ENCODE measurements at regions not wholly inside any gene's neighbourhood (a gene's known extent, or its start where the extent isn't known, plus 50 kb on each side); places are given as distances from the start of the nearest gene placed in this dataset.

GRCh38 chrX:149365061-149365460, 140.0 kb downstream of the IDS start:
- intact Hi-C loops (cut with DNase I), result no loop called here
- no peaks in the 10 kb centered on the region for H3K9me3 ChIP-seq
- H3K4me3 ChIP-seq, result no peak overlapping the region
- DNase-seq (no peak), ATAC-seq (no peak)
- 92 to 95% methylated on average over 1 of the region's 1 CpG for WGBS, 2 donors
- H3K27ac ChIP-seq, result no peak overlapping the region
- H3K4me1 ChIP-seq, result no peaks in the 10 kb centered on the region
- H3K36me3 ChIP-seq, result no peaks in the 10 kb centered on the region
- peaks cover 0 to 6% (median 0%) of the 10 kb centered on the region in 7 donors for H3K27me3 ChIP-seq
- TF ChIP-seq CTCF (IDR thresholded peaks at IDR 0.05), result no peak

GRCh38 chrX:149363965-149364364, 141.1 kb downstream of the IDS start:
- Histone ChIP-seq H3K27ac (no peak overlapping the region), H3K4me1 (no peaks in the 10 kb centered on the region), H3K27me3 (peaks cover 0 to 6% (median 0%) of the 10 kb centered on the region in 7 donors), H3K9me3 (peaks cover 0 to 2% (median 0%) of the 10 kb centered on the region in 11 donors), H3K36me3 (no peaks in the 10 kb centered on the region), H3K4me3 (no peak overlapping the region)
- WGBS, 2 donors, result 9 to 10% methylated on average over 2 of the region's 2 CpGs
- DNase-seq (no peak), ATAC-seq (no peak)
- no peak for TF ChIP-seq CTCF (IDR thresholded peaks at IDR 0.05)
- intact Hi-C loops (cut with DNase I), result loop anchor here in 1 of 10 donors (2.0 kb wide), 1 partner anchor 27 kb away; no protein-coding TSS in a partner anchor

GRCh38 chrX:149346306-149346705, 158.8 kb downstream of the IDS start:
- no peaks in the 10 kb centered on the region for H3K4me1 ChIP-seq
- TF ChIP-seq CTCF (IDR thresholded peaks at IDR 0.05), result no peak
- no peaks in the 10 kb centered on the region for H3K9me3 ChIP-seq
- H3K27me3 ChIP-seq, result no peaks in the 10 kb centered on the region
- intact Hi-C loops (cut with DNase I), result no loop called here
- H3K36me3 ChIP-seq, result no peaks in the 10 kb centered on the region
- no peak for ATAC-seq
- no peak overlapping the region for H3K4me3 ChIP-seq
- 51 to 56% methylated on average over 3 of the region's 3 CpGs for WGBS, 2 donors
- no peak overlapping the region for H3K27ac ChIP-seq
- DNase-seq, result no peak

- WGBS, 2 donors, result 63 to 67% methylated on average over 2 of the region's 2 CpGs
- H3K27me3 ChIP-seq, result no peaks in the 10 kb centered on the region
- ATAC-seq, result no peak
- H3K36me3 ChIP-seq, result no peaks in the 10 kb centered on the region
- DNase-seq, result no peak
- H3K9me3 ChIP-seq, result no peaks in the 10 kb centered on the region
- TF ChIP-seq CTCF (IDR thresholded peaks at IDR 0.05), result no peak
- no peaks in the 10 kb centered on the region for H3K4me1 ChIP-seq
- no peak overlapping the region for H3K27ac ChIP-seq
- no peak overlapping the region for H3K4me3 ChIP-seq
- intact Hi-C loops (cut with DNase I), result no loop called here
These were observed 182.8 kb downstream of the IDS start for GRCh38 chrX:149322316-149322715.
